NCI-H526 treated with DMSO at 0.1 percent for 48 hours (cell line): ENCODE measurements at regions not wholly inside any gene's neighbourhood (a gene's known extent, or its start where the extent isn't known, plus 50 kb on each side); places are given as distances from the start of the nearest gene placed in this dataset.

Experiments used
- DNase-seq: peaks from one replicate; lab custom pipeline; 2025; lab: John Stamatoyannopoulos, UW

GRCh38 chr4:123747016-123747415 lies 350.4 kb downstream of the SPRY1 start:
- no peak for DNase-seq

DNA sequence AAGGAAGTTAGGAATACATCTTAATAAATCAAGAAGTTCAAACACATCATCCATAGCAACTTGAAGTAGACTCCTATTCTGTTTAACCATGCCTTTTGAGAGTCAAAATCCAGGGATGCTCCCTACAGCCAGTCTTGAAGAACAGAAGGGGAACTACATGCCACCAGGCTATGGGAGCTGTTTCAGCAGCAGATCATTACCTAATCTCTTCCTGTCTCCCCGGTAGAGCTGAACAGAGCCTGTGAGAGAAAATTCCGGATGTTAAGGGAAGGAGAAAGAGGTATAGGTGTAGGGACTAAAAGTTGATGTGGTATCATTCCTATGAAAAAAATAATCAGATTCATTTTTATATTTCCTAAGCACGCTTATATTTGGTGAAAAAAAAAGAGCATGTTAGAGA lies 352.2 kb downstream of the SPRY1 start:
- DNase-seq: no peak

GRCh38 chr4:123749383-123749782 lies 352.8 kb downstream of the SPRY1 start:
- DNase-seq: no peak

DNA sequence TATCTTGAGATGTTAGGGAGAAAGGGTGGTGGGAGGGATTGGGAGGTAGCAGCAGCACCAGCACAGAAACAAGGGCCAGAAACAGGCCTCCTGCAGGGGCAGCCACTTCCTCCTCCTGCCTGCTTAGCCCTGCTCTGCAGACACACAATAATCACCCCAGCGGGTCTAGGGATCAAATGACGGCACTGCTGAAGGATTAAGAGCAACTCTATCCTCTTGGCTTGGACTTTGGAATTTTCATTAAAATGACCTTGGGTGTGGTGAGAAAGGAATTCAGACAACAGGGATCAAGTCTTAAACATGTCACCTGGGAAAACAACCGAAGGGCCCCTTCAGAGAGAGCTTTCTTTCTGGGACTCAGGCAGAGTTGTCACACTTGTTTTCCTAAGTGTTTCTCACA lies 353.4 kb downstream of the SPRY1 start:
- peak; percentile 6 for DNase-seq

GRCh38 chr4:123755655-123756054 lies 359.1 kb downstream of the SPRY1 start:
- no peak for DNase-seq

GRCh38 chr4:123767806-123768205 lies 371.2 kb downstream of the SPRY1 start:
- no peak for DNase-seq

GRCh38 chr4:123770884-123771283 lies 374.3 kb downstream of the SPRY1 start:
- no peak for DNase-seq

- DNase-seq: no peak
These were observed 379.7 kb downstream of the SPRY1 start for GRCh38 chr4:123776267-123776666.

DNA sequence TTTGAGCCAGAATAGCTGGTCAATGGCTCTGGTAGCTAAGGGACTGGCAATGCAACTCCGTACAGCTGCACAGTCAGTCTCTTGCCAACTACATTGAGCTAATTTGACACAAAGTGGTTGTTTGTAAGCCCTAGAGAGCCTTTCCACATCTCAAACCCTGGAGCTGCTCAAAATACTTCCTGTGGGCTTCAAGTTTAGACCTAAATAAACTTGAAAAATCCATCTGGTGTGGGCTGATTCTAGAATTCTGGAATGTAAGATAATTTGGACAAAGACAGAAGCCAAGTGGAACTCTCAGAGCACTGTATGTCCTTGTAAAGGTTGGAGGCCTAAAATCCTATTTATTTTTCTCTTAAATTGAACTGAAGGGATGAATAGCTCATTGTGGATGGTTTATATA lies 380.8 kb downstream of the SPRY1 start:
- DNase-seq: no peak

GRCh38 chr4:123783151-123783790 lies 386.7 kb downstream of the SPRY1 start:
- DNase-seq: no peak

GRCh38 chr4:123783921-123784320 lies 387.3 kb downstream of the SPRY1 start:
- no peak for DNase-seq

DNA sequence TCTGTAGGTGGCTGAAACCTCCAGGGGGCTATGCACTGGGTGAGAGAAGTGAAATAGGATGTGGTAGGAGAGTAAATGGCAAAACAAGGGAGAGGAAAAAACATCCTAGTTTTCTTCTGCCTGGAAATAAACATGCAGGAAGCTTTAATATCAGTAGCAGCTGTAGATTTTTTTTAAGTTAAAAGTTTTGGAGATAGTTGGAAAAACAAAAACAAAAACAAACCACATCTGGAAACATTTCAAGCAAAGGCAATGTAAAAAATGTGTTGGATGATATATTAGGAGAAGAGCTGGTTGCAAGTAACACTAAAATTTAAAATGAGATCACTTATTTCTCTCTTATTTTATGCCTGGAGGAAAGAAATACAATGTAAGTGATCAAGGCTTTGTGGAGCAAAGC lies 388.0 kb downstream of the SPRY1 start:
- no peak for DNase-seq

DNA sequence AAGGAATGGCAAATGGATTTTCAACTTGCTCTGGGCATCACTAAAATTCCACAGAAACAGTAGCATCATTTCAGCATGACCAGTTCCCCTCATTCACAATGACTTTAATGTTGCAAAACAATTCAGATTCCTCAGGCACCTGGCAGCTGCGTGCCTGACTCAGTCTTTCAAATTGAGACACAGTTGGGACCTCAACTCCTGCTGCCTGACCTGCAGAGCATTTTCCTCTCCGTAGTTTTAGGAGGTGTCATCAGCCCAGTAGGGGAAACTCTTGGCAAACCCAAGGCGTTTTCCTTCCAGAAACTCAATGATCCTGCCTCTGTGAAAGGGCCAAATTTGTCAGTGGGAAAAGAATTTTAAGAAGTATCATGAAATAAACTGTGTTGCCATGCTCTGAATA lies 388.9 kb downstream of the SPRY1 start:
- DNase-seq: no peak

- no peak for DNase-seq
These were observed 389.7 kb downstream of the SPRY1 start for GRCh38 chr4:123786163-123786915.

DNA sequence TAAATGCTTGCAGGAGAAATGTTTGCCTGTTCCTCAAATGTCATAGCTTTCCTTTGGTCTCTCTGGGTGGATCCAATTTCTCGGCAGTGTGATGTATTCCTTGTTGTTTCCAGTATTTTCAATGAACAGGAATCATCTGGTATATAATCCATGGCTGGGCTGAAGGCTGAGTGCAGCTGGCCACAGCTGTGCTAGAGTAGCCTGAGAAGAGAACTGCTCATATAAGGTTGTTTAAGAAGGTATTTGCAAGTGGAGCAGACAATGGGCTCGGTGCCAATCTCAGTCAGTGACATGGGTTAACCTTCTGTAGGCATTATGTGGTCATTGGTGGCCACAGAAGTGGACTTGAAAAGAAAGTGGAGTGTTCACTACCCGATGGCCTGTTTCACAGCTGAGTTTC lies 390.3 kb downstream of the SPRY1 start:
- DNase-seq: no peak

DNA sequence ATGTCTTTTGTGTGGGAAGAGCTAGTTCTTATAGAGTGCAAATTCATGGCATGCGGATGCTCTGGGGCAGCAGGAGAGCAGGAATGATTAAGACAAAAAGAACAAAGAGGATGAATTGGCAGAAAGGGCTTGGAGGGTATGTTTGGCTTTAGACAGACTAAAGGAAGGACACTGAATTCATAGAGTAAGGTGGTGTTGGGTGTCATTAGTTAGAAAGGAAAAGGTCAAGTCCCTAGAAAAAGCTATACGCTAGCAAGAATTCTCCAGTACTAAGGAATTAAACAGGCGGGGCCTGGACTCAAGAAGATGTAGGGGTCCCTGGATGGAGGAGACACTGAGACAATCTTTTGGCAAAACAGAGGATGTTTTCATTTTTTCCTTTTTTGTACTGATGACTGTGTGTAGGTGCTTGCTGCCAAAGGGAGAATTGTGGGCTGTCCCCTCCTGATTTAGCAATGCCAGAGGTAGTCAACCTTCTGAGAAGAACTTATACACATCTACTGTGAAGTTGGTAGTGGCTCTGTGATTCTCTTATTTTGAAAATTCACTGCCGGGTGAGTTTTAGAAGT lies 391.0 kb downstream of the SPRY1 start:
- DNase-seq: no peak

DNA sequence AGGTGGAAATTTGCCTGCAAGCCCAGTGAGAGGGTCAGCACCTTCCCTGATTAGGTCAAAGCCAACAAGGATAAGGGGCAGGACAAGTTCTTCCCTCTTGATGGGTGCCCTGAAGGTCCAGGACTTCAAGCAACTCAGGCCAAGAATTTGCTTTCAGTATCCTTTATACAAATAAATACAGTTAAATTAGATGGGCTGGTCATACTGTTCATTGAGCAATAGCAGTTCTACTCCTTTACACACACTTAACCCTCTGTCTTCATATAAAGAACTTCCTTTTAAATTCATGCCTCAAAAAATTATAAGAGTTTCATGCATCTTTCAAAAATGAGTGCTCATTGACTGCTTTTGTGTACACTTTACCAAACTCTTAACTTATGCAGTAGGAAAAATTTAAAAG lies 392.0 kb downstream of the SPRY1 start:
- DNase-seq: no peak

DNA sequence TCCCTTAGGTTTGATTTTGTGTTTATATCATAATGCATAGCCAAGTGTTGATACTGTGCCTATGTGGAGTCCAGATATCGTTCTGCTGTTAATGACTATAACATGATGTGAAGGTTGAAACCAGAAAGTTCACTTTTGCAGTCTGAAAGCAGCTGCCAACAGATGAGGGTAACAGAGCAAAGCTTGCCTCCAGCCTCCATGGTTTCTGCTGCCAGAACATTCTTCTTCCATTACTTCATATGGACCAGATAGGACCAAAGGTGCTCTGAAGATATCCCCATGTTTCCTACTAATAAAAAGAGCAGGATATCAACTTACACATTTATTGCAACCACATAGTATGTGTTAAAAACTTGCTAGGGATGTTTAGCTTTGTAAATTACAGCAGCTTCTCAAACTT lies 394.1 kb downstream of the SPRY1 start:
- DNase-seq: no peak

GRCh38 chr4:123802082-123802645 lies 405.6 kb downstream of the SPRY1 start:
- no peak for DNase-seq

GRCh38 chr4:123802933-123803332 lies 406.3 kb downstream of the SPRY1 start:
- DNase-seq: no peak

- DNase-seq: no peak
These were observed 407.7 kb downstream of the SPRY1 start for GRCh38 chr4:123804196-123804721.

DNA sequence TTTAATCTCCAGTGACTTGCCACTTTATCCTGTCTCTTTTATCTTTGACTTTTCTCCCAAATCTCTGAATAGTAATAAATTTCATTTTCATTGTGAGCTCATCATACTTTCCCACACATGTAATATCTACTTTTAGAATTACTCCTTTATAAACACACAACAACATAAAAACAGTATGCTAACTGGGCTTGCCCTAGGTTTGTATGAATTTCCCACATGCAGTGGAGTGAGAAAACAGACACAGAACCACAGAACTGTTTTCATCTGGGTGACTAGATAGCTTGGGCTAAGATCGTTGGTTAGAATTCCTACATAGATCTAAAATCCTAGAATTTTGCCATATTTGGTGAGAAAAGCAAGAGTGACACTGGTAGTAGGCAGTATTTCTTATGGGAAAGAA lies 409.5 kb downstream of the SPRY1 start:
- DNase-seq: no peak

DNA sequence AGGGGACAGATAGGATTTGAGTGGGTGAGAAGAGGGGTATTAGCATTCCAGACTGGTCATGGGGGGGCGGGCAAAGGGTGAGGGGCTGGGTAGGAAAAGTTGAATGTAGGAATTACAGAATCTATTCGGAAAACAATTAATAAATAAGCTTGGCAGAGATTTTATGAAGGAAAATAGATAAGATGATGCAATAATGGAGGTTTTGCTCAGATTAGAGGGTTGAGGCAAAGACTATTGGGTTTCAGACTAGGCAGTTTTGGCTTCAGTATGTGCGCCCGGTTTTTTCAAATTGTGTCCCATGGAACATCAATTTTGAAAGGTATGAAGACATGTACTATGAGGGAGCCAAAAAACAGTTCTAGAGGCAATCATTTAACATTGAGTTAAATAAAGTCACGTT lies 410.6 kb downstream of the SPRY1 start:
- DNase-seq: no peak
